A549 (cell line): ENCODE measurements at regions not wholly inside any gene's neighbourhood (a gene's known extent, or its start where the extent isn't known, plus 50 kb on each side); places are given as distances from the start of the nearest gene placed in this dataset.

Experiments
- ATAC-seq, 2 experiments: fragments of 200-7000 bp in 1 of 2; fragments of >200 bp in 1 of 2; cut with Nextera tagmentation in 1 of 2; cut with Tn5 transposase in 1 of 2; 3 replicates each; pipeline versions ENCODE4 v1.8.0 to v1.9.1; 2018 to 2020; ENCODE audit warnings: mild to moderate bottlenecking in 1 of 2, moderate library complexity in 1 of 2
- CTCF ChIA-PET: fragments of 300-600 bp; sonication (Branson Sonifier 250); formaldehyde crosslinking; extraction: SDS; loops from one replicate; lab custom pipeline; 2021; ENCODE audit warnings: antibody characterized with exemption, inconsistent platforms; lab: Yijun Ruan, JAX
- POLR2A ChIA-PET: fragments of 350-600 bp; formaldehyde crosslinking; extraction: SDS; loops from one replicate; lab custom pipeline; 2021; ENCODE audit warnings: antibody characterized with exemption, inconsistent platforms; lab: Yijun Ruan, JAX
- DNase-seq, 2 experiments: peaks; one replicate each; pipeline versions ENCODE4 v3.0.0 to v3.0.0-alpha.2; 2011 to 2016; ENCODE audit warnings: low read depth in 1 of 2, low spot score in 1 of 2
- FAIRE-seq: peaks from 2 replicates; lab custom pipeline; 2011; peaks lifted over from hg19 to GRCh38; lab: Jason Lieb, UNC
- H3K27ac ChIP-seq, 2 experiments: fragments of >200 bp; sonication (Bioruptor Twin); formaldehyde crosslinking; 3 replicates each; pipeline ENCODE4 v1.5.1; 2016 to 2017
- H3K4me1 ChIP-seq: fragments of >200 bp; sonication (Bioruptor Twin); formaldehyde crosslinking; 3 replicates; pipeline ENCODE4 v1.6.1; 2016
- H3K4me2 ChIP-seq: fragments of >200 bp; sonication (Bioruptor Twin); formaldehyde crosslinking; 3 replicates; pipeline ENCODE4 v1.6.1; 2016
- H3K4me3 ChIP-seq: fragments of >200 bp; sonication (Bioruptor Twin); formaldehyde crosslinking; 3 replicates; pipeline ENCODE4 v1.5.1; 2016
- H3K9me3 ChIP-seq: fragments of >200 bp; sonication (Bioruptor Twin); formaldehyde crosslinking; 3 replicates; pipeline ENCODE4 v1.6.1; 2016
- CBX8 ChIP-seq: fragments of 200-600 bp; sonication (generic); IDR thresholded peaks from 2 replicates; pipeline ENCODE4 v1.6.1; 2016
- CEBPB ChIP-seq, 2 experiments: fragments of >200 bp in 1 of 2; sonication (Bioruptor Twin) in 1 of 2; formaldehyde crosslinking in 1 of 2; IDR thresholded peaks; 2 replicates each; pipeline ENCODE4 v1.6.1; 2012 to 2016
- EHMT2 ChIP-seq: fragments of 200-600 bp; sonication (generic); IDR thresholded peaks from 2 replicates; pipeline ENCODE4 v1.6.1; 2016; ENCODE audit warnings: antibody characterized with exemption, low read depth, mild to moderate bottlenecking, moderate library complexity
- ELK1 ChIP-seq: fragments of 150-350 bp; IDR thresholded peaks from 2 replicates; pipeline ENCODE4 v1.6.1; 2014; ENCODE audit warnings: low read depth, mild to moderate bottlenecking, low read length
- FOSL2 ChIP-seq, 2 experiments: fragments of 450-650 bp in 1 of 2; fragments of >200 bp in 1 of 2; sonication (Bioruptor Twin) in 1 of 2; formaldehyde crosslinking; IDR thresholded peaks; 2 replicates each; pipeline versions ENCODE4 v1.5.0 to v1.6.1; 2016 to 2020; ENCODE audit warnings: mild to moderate bottlenecking in 1 of 2, moderate library complexity in 1 of 2
- FOXS1 ChIP-seq: fragments of 250-450 bp; sonication (Bioruptor Pico); IDR thresholded peaks from 2 replicates; pipeline ENCODE4 v1.5.0; 2020; ENCODE audit warnings: mild to moderate bottlenecking, moderate library complexity
- GATA3 ChIP-seq: IDR thresholded peaks from 2 replicates; pipeline ENCODE4 v1.6.1; 2012; ENCODE audit warnings: borderline replicate concordance
- HES2 ChIP-seq: fragments of >200 bp; sonication (Bioruptor Twin); formaldehyde crosslinking; IDR thresholded peaks from 2 replicates; pipeline ENCODE4 v1.6.1; 2016
- HMGXB4 ChIP-seq: fragments of 250-450 bp; sonication (Bioruptor Pico); IDR thresholded peaks from 2 replicates; pipeline ENCODE4 v1.5.0; 2021; ENCODE audit warnings: mild to moderate bottlenecking, moderate library complexity, borderline replicate concordance
- HOXB13 ChIP-seq: fragments of 250-450 bp; sonication (Bioruptor Pico); IDR thresholded peaks from 2 replicates; pipeline ENCODE4 v1.5.0; 2020; ENCODE audit warnings: low read depth, mild to moderate bottlenecking, moderate library complexity
- JUNB ChIP-seq: fragments of >200 bp; sonication (Bioruptor Twin); formaldehyde crosslinking; IDR thresholded peaks from 2 replicates; pipeline ENCODE4 v1.6.1; 2016
- MAFK ChIP-seq: fragments of 450-650 bp; IDR thresholded peaks from 2 replicates; pipeline ENCODE4 v1.6.1; 2014; ENCODE audit not compliant: partially characterized antibody
- MAX ChIP-seq: IDR thresholded peaks from 2 replicates; pipeline ENCODE4 v1.6.1; 2012
- PHF8 ChIP-seq: fragments of 200-600 bp; sonication (generic); IDR thresholded peaks from 2 replicates; pipeline ENCODE4 v1.6.1; 2016; ENCODE audit warnings: low read depth, mild to moderate bottlenecking, antibody characterized with exemption, moderate library complexity, borderline replicate concordance
- RAD21 ChIP-seq, 2 experiments: fragments of >200 bp in 1 of 2; sonication (Bioruptor Twin) in 1 of 2; formaldehyde crosslinking in 1 of 2; IDR thresholded peaks in 1 of 2; conservative IDR thresholded peaks in 1 of 2; 2 replicates in 1 of 2; 3 replicates in 1 of 2; pipeline ENCODE4 v1.6.1; 2012 to 2018; ENCODE audit warnings: inconsistent platforms in 1 of 2
- REST ChIP-seq: fragments of 200-600 bp; sonication (generic); IDR thresholded peaks from 2 replicates; pipeline ENCODE4 v1.6.1; 2016; ENCODE audit warnings: antibody characterized with exemption, mild to moderate bottlenecking, moderate library complexity
- RNF2 ChIP-seq: fragments of 200-600 bp; sonication (generic); IDR thresholded peaks from 2 replicates; pipeline ENCODE4 v1.6.1; 2016; ENCODE audit warnings: low read depth, mild to moderate bottlenecking, antibody characterized with exemption, moderate library complexity, borderline replicate concordance
- SMC3 ChIP-seq: fragments of >200 bp; sonication (Bioruptor Twin); formaldehyde crosslinking; IDR thresholded peaks from 3 replicates; pipeline ENCODE4 v1.6.1; 2018; ENCODE audit warnings: inconsistent platforms
- SREBF2 ChIP-seq: fragments of 450-650 bp; IDR thresholded peaks from 2 replicates; pipeline ENCODE4 v1.6.1; 2014; ENCODE audit warnings: mild to moderate bottlenecking, moderate library complexity
- ZFP36 ChIP-seq: fragments of 450-650 bp; IDR thresholded peaks from 2 replicates; pipeline ENCODE4 v1.6.1; 2014; ENCODE audit warnings: borderline replicate concordance; ENCODE audit not compliant: partially characterized antibody
- WGBS: methylation state at CpG from one replicate; pipeline ENCODE4 v1.1.6; 2017; ENCODE audit errors: missing lambda C conversion rate; 5-methylcytosine and 5-hydroxymethylcytosine counted together

GRCh38 chr11:13207270-13207664 is 70.3 kb upstream of the BMAL1 start:
- CTCF ChIA-PET: interaction anchor here (1.1 to 14.1 kb wide), 10 partner anchors 23 to 919 kb away, joined by 3 to 320 read pairs (median 5); no protein-coding TSS in a partner anchor
- FAIRE-seq: no peak

GRCh38 chr11:13207665-13208594 is 69.7 kb upstream of the BMAL1 start:
- peak overlapping the region; percentile 72 for H3K4me2 ChIP-seq
- peak overlapping the region; percentile 53 to 58 for H3K27ac ChIP-seq
- WGBS: 63% methylated on average over 16 of the region's 16 CpGs
- no peaks in the 10 kb centered on the region for H3K9me3 ChIP-seq
- H3K4me3 ChIP-seq: 0 out of 3 replicates have a peak overlapping the region, but pooled peaks have one; percentile 1
- CTCF ChIA-PET: interaction anchor here (1.0 to 14.1 kb wide), 14 partner anchors 11 to 919 kb away, joined by 3 to 320 read pairs (median 6); no protein-coding TSS in a partner anchor
- peak in 1 of 2 experiments; percentile 23 for DNase-seq
- peak in 1 of 2 experiments; percentile 4; a peak in 2 of 6 replicates for ATAC-seq
- FAIRE-seq: peak; percentile 7
- POLR2A ChIA-PET: no interaction called here
- H3K4me1 ChIP-seq: peaks cover 20% of the 10 kb centered on the region; the same call in 2 of the 3 replicates
- no peak for TF ChIP-seq ELK1
- TF ChIP-seq FOSL2 (IDR thresholded peaks at IDR 0.05): peak; percentile 59
- peak; percentile 81 for TF ChIP-seq FOSL2 (CRISPR knock-in tag; IDR thresholded peaks at IDR 0.05)
- no peak for TF ChIP-seq ZFP36
- TF ChIP-seq JUNB: 0 out of 2 replicates have a peak, but pooled peaks have one; percentile 16
- TF ChIP-seq CEBPB (IDR thresholded peaks at IDR 0.05): peak; percentile 85 to 88; a peak in 3 of 4 replicates

More at GRCh38 chr11:13207270-13207664, 70.3 kb upstream of the BMAL1 start:
- ATAC-seq (no peak), DNase-seq (no peak)
- no peak for TF ChIP-seq MAX
- TF ChIP-seq RAD21 (conservative IDR thresholded peaks at IDR 0.05 in 1 of 2, IDR thresholded peaks at IDR 0.05 in 1 of 2): peak in 1 of 2 experiments; percentile 35; a peak in 2 of 5 replicates
- POLR2A ChIA-PET: no interaction called here
- Histone ChIP-seq H3K4me2 (peak overlapping the region; percentile 72; the same call in 1 of the 3 replicates), H3K4me1 (peaks cover 20% of the 10 kb centered on the region; the same call in 2 of the 3 replicates), H3K9me3 (no peaks in the 10 kb centered on the region), H3K4me3 (no peak overlapping the region), H3K27ac (peak overlapping the region in 1 of 2 experiments; percentile 58; a peak in 4 of 6 replicates)
- 70% methylated on average over 3 of the region's 3 CpGs for WGBS

- POLR2A ChIA-PET: no interaction called here
- no peak for ATAC-seq
- H3K4me3 ChIP-seq: no peak overlapping the region
- 59% methylated on average over 3 of the region's 3 CpGs for WGBS
- H3K9me3 ChIP-seq: no peaks in the 10 kb centered on the region
- CTCF ChIA-PET: interaction anchor here (1.0 to 14.1 kb wide), 17 partner anchors 12 to 245 kb away, joined by 3 to 320 read pairs (median 13); no protein-coding TSS in a partner anchor
- H3K4me1 ChIP-seq: peaks cover 20% of the 10 kb centered on the region; the same call in 2 of the 3 replicates
- DNase-seq: no peak
- H3K4me2 ChIP-seq: no peak overlapping the region
- no peak for FAIRE-seq
- H3K27ac ChIP-seq: peak overlapping the region in 1 of 2 experiments; percentile 58; a peak in 3 of 6 replicates
- TF ChIP-seq HMGXB4 (no peak), RNF2 (no peak), PHF8 (no peak), SREBF2 (no peak), HOXB13 (CRISPR knock-in tag) (no peak), GATA3 (no peak), HES2 (no peak), FOXS1 (CRISPR knock-in tag) (no peak), MAFK (no peak), CBX8 (no peak), EHMT2 (no peak), SMC3 (no peak), REST (no peak)
These were observed 68.7 kb upstream of the BMAL1 start for GRCh38 chr11:13208921-13209320.
